ENCODE measurements at regions not wholly inside any gene's neighbourhood (a gene's known extent, or its start where the extent isn't known, plus 50 kb on each side); places are given as distances from the start of the nearest gene placed in this dataset.

GRCh38 chr2:126990605-126991532 is 92.2 kb downstream of the TEX51 start:
- no peak for TF ChIP-seq CTCF (IDR thresholded peaks at IDR 0.05; ENCODE audit: control insufficient read depth, extremely low read depth, insufficient read depth)
- no peak for DNase-seq (ENCODE audit: low read depth)
- H3K4me3 ChIP-seq (ENCODE audit: low read depth, low read length): no peak overlapping the region

GRCh38 chr2:126994340-126994777 is 95.7 kb downstream of the TEX51 start:
- TF ChIP-seq CTCF (IDR thresholded peaks at IDR 0.05; ENCODE audit: control insufficient read depth, extremely low read depth, insufficient read depth): no peak
- DNase-seq (ENCODE audit: low read depth): no peak
- H3K4me3 ChIP-seq (ENCODE audit: low read depth, low read length): no peak overlapping the region

GRCh38 chr2:126995621-126996377 is 97.1 kb downstream of the TEX51 start:
- no peak for DNase-seq (ENCODE audit: low read depth)
- no peak overlapping the region for H3K4me3 ChIP-seq (ENCODE audit: low read depth, low read length)
- TF ChIP-seq CTCF (IDR thresholded peaks at IDR 0.05; ENCODE audit: control insufficient read depth, extremely low read depth, insufficient read depth): no peak

GRCh38 chr2:126996378-126996699 is 97.6 kb downstream of the TEX51 start:
- no peak for DNase-seq (ENCODE audit: low read depth)
- no peak for TF ChIP-seq CTCF (IDR thresholded peaks at IDR 0.05; ENCODE audit: control insufficient read depth, extremely low read depth, insufficient read depth)
- H3K4me3 ChIP-seq (ENCODE audit: low read depth, low read length): no peak overlapping the region

All from LNCaP clone FGC (cell line).